ENCODE measurements at regions not wholly inside any gene's neighbourhood (a gene's known extent, or its start where the extent isn't known, plus 50 kb on each side); places are given as distances from the start of the nearest gene placed in this dataset.

DNA sequence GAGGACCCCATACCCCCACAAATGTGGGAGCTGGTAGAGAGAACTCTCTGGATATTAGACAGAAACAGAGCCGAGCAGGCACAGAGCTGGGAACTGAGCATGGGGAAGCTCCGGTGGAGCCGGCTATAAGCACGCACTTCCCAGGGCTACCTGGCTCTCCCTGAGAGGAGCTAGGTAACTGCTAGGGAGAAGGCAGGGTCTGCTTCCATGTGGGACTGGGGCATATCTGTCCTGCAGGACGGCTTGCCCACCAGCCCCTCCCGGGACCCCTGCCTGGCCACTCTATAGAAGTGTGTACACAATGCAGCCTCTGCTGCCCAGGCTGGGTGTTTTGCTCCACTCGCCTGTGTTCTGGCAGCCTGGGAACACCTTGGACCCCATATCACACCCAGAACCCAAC is 1537.0 kb upstream of the CDH9 start:
- Histone ChIP-seq H3K4me3 (no peak overlapping the region), H3K4me1 (no peaks in the 10 kb centered on the region), H3K36me3 (replicated peaks in 1 of 2; ENCODE audit: insufficient read depth in 1 of 2, low read depth in 2 of 2) (no peaks in the 10 kb centered on the region), H3K9me3 (no peaks in the 10 kb centered on the region), H3K27me3 (no peaks in the 10 kb centered on the region), H3K27ac (no peak overlapping the region)
- intact Hi-C loops (cut with DNase I), result no loop called here
- ATAC-seq, result no peak
- no peak for TF ChIP-seq POLR2A (IDR thresholded peaks at IDR 0.05)
- TF ChIP-seq, protein P1, sequence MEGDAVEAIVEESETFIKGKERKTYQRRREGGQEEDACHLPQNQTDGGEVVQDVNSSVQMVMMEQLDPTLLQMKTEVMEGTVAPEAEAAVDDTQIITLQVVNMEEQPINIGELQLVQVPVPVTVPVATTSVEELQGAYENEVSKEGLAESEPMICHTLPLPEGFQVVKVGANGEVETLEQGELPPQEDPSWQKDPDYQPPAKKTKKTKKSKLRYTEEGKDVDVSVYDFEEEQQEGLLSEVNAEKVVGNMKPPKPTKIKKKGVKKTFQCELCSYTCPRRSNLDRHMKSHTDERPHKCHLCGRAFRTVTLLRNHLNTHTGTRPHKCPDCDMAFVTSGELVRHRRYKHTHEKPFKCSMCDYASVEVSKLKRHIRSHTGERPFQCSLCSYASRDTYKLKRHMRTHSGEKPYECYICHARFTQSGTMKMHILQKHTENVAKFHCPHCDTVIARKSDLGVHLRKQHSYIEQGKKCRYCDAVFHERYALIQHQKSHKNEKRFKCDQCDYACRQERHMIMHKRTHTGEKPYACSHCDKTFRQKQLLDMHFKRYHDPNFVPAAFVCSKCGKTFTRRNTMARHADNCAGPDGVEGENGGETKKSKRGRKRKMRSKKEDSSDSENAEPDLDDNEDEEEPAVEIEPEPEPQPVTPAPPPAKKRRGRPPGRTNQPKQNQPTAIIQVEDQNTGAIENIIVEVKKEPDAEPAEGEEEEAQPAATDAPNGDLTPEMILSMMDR (IDR thresholded peaks at IDR 0.05), result no peak
- 77 to 79% methylated on average over 5 to 7 of the region's 7 CpGs for WGBS, 2 donors
- no peak for DNase-seq

DNA sequence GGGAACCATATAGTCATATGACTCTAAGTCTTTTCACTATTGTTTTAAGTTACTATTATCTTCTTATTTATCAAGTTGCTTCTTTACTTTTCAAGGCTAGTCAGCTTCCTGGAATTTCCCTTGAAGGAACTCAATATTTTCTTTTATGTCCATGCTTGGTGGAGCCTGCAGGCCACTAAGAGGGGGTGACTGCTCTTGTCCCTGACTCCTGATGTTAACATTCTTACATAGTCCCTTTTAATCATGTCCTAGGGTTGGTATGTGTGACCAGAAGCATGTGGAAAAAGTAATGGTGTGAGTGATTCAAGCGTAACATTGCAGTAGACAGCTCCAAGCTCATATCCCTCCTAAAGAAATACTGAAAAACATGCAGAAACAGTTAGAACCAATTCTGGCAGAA is 1536.2 kb upstream of the CDH9 start:
- no peaks in the 10 kb centered on the region for H3K27me3 ChIP-seq
- no peaks in the 10 kb centered on the region for H3K36me3 ChIP-seq (replicated peaks in 1 of 2; ENCODE audit: insufficient read depth in 1 of 2, low read depth in 2 of 2)
- no peak overlapping the region for H3K27ac ChIP-seq
- WGBS, 2 donors, result 75 to 90% methylated on average over 1 of the region's 1 CpG
- H3K9me3 ChIP-seq, result no peaks in the 10 kb centered on the region
- no peak for DNase-seq
- no peak overlapping the region for H3K4me3 ChIP-seq
- intact Hi-C loops (cut with DNase I), result no loop called here
- TF ChIP-seq, protein P1 (IDR thresholded peaks at IDR 0.05), result no peak
- TF ChIP-seq POLR2A (IDR thresholded peaks at IDR 0.05), result no peak
- no peaks in the 10 kb centered on the region for H3K4me1 ChIP-seq
- ATAC-seq, result no peak

DNA sequence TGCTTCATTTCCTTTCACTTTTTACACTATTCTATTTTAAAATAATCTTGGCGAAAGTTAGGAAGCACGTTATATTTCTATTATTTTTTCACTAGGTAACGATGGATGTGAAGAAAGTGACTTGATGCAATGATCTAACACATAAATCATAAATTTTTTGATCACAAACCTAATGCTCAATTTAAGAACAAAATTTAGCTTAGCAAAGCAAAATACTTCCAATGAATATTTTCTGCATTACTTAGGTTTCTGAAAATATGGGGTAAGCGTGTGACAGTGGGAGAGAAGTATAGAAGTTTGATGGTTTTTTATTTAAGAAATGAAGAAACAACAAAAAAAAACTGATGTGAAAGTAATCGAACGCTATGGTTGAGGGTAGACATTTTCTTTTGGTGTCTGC is 1528.7 kb upstream of the CDH9 start:
- Histone ChIP-seq H3K4me3 (no peak overlapping the region), H3K27ac (no peak overlapping the region), H3K27me3 (no peaks in the 10 kb centered on the region), H3K36me3 (replicated peaks in 1 of 2; ENCODE audit: insufficient read depth in 1 of 2, low read depth in 2 of 2) (no peaks in the 10 kb centered on the region), H3K4me1 (no peaks in the 10 kb centered on the region), H3K9me3 (no peaks in the 10 kb centered on the region)
- TF ChIP-seq, protein P1 (IDR thresholded peaks at IDR 0.05), result no peak
- TF ChIP-seq POLR2A (IDR thresholded peaks at IDR 0.05), result no peak
- no peak for ATAC-seq
- WGBS, 2 donors, result 72 to 76% methylated on average over 6 of the region's 6 CpGs
- no peak for DNase-seq
- intact Hi-C loops (cut with DNase I), result no loop called here

DNA sequence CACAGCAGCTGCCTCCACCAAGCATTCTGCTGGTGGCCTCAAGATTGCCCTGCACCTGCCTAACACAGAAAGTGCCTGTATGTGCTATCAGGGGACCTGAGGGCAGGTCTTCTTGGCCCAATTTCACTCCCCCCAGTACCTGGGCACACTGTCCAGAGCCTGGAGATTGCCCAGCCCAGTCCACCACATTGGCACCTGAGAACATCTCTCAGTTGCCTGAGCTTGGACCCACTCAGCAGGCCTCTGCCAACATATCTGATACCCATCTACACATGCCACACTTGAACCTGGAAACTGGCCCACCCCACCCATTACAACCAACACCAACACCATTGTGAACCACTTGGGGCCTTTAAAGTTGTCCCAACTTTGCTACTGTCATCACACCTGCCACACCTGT is 1523.1 kb upstream of the CDH9 start:
- H3K27me3 ChIP-seq, result no peaks in the 10 kb centered on the region
- H3K9me3 ChIP-seq, result no peaks in the 10 kb centered on the region
- H3K27ac ChIP-seq, result no peak overlapping the region
- intact Hi-C loops (cut with DNase I), result no loop called here
- ATAC-seq, result no peak
- no peak overlapping the region for H3K4me3 ChIP-seq
- H3K36me3 ChIP-seq (replicated peaks in 1 of 2; ENCODE audit: insufficient read depth in 1 of 2, low read depth in 2 of 2), result no peaks in the 10 kb centered on the region
- no peaks in the 10 kb centered on the region for H3K4me1 ChIP-seq
- TF ChIP-seq, protein P1 (IDR thresholded peaks at IDR 0.05), result no peak
- TF ChIP-seq POLR2A (IDR thresholded peaks at IDR 0.05), result no peak
- DNase-seq, result no peak

DNA sequence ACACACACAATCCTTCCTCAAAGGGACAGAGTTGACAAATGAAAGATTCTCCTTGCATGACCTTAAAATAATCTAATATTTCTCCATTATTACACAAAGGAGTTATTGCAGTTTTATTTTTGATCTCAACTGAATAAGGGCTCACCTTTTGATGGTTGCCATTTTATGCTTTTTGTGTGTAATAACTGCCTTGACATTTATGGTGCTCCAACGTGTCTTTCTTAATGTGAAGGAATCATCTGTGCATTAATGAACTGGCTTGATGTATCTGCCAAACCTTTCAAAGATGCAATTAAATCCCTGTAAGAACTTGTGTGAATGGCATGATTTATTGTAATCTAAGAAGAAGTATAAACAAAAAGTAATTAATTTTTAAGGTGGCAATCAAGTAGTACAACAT is 1519.8 kb upstream of the CDH9 start:
- no peaks in the 10 kb centered on the region for H3K36me3 ChIP-seq (replicated peaks in 1 of 2; ENCODE audit: insufficient read depth in 1 of 2, low read depth in 2 of 2)
- WGBS, 2 donors, result 49 to 53% methylated on average over 1 of the region's 1 CpG
- no peak for ATAC-seq

More for the DNA sequence above, 1519.8 kb upstream of the CDH9 start:
- Histone ChIP-seq H3K9me3 (no peaks in the 10 kb centered on the region), H3K4me3 (no peak overlapping the region), H3K4me1 (no peaks in the 10 kb centered on the region), H3K27ac (no peak overlapping the region), H3K27me3 (no peaks in the 10 kb centered on the region)
- TF ChIP-seq POLR2A (IDR thresholded peaks at IDR 0.05), result no peak
- TF ChIP-seq, protein P1 (IDR thresholded peaks at IDR 0.05), result no peak
- DNase-seq, result no peak
- intact Hi-C loops (cut with DNase I), result no loop called here

Data from body of pancreas (tissue), 4 donors.